Dedifferentiated amniotic fluid mesenchymal stem cell (primary cell): ENCODE measurements at regions not wholly inside any gene's neighbourhood (a gene's known extent, or its start where the extent isn't known, plus 50 kb on each side); places are given as distances from the start of the nearest gene placed in this dataset.
A peak's percentile ranks its signal among the peaks of the same experiment; 100 is the strongest.
"Not testable (repeated sequence)": the region's sequence is repeated elsewhere in the genome, so short reads cannot be mapped to it uniquely, and the experiment has no call there.

Source experiments
- DNase-seq: peaks from one replicate; pipeline ENCODE4 v3.0.0-alpha.2; 2016; ENCODE audit errors: extremely low spot score

- no peak for DNase-seq
These were observed 58.1 kb upstream of the TUNAR start for GRCh38 chr14:95818581-95818980.

- DNase-seq: no peak
These were observed 59.4 kb upstream of the TUNAR start for GRCh38 chr14:95817271-95817670.

GRCh38 chr14:95816539-95816938 is 60.1 kb upstream of the TUNAR start:
- DNase-seq: no peak

GRCh38 chr14:95815226-95815690 is 61.4 kb upstream of the TUNAR start:
- DNase-seq: no peak

- no peak for DNase-seq
These were observed 62.0 kb upstream of the TUNAR start for GRCh38 chr14:95814363-95815225.

GRCh38 chr14:95811813-95812212 is 64.8 kb upstream of the TUNAR start:
- no peak for DNase-seq

- no peak for DNase-seq
These were observed 68.3 kb upstream of the TUNAR start for GRCh38 chr14:95808371-95808770.

GRCh38 chr14:95796788-95797187 is 79.8 kb upstream of the TUNAR start:
- DNase-seq: no peak

GRCh38 chr14:95787941-95788340 is 74.0 kb upstream of the TCL1A start:
- DNase-seq: no peak

- no peak for DNase-seq
These were observed 72.6 kb upstream of the TCL1A start for GRCh38 chr14:95786566-95786965.

- DNase-seq: no peak
These were observed 70.2 kb upstream of the TCL1A start for GRCh38 chr14:95784137-95784536.

- no peak for DNase-seq
These were observed 63.0 kb upstream of the TCL1A start for GRCh38 chr14:95776798-95777534.

- peak; percentile 52 for DNase-seq
These were observed 60.6 kb upstream of the TCL1A start for GRCh38 chr14:95774265-95775160.

- DNase-seq: no peak
These were observed 56.9 kb upstream of the TCL1A start for GRCh38 chr14:95770777-95771176.

GRCh38 chr14:95769976-95770375 is 56.1 kb upstream of the TCL1A start:
- DNase-seq: no peak

GRCh38 chr14:95769431-95769830 is 55.5 kb upstream of the TCL1A start:
- not testable (repeated sequence) for DNase-seq

GRCh38 chr14:95765051-95765450 is 51.1 kb upstream of the TCL1A start:
- DNase-seq: no peak

- DNase-seq: no peak
These were observed 50.0 kb upstream of the TCL1A start for GRCh38 chr14:95763875-95764274.
